Mesothelial cell of epicardium (in vitro differentiated cells): ENCODE measurements at regions not wholly inside any gene's neighbourhood (a gene's known extent, or its start where the extent isn't known, plus 50 kb on each side); places are given as distances from the start of the nearest gene placed in this dataset.

Experiments used
- DNase-seq, 2 experiments: peaks; one replicate each; pipeline ENCODE4 v3.0.0; 2021; ENCODE audit warnings: low spot score in 2 of 2; ENCODE audit not compliant: unreplicated experiment in 2 of 2
- H3K27ac Mint-ChIP-seq: 2 replicates; pipeline ENCODE4 v1.8.0; 2021; ENCODE audit warnings: mixed read lengths
- H3K27me3 Mint-ChIP-seq: 2 replicates; pipeline ENCODE4 v1.8.0; 2021; ENCODE audit warnings: low read depth, mixed read lengths
- H3K36me3 Mint-ChIP-seq: 2 replicates; pipeline ENCODE4 v1.8.0; 2021; ENCODE audit warnings: mixed read lengths
- H3K4me1 Mint-ChIP-seq: 2 replicates; pipeline ENCODE4 v1.8.0; 2021; ENCODE audit warnings: mixed read lengths
- H3K4me3 Mint-ChIP-seq: 2 replicates; pipeline ENCODE4 v1.8.0; 2021; ENCODE audit warnings: mild to moderate bottlenecking, moderate library complexity, mixed read lengths
- H3K9me3 Mint-ChIP-seq: 2 replicates; pipeline ENCODE4 v1.8.0; 2021; ENCODE audit warnings: mixed read lengths
- TF ChIP-seq, protein P1 (sequence below): fragments of 200-600 bp; sonication (generic); IDR thresholded peaks from one replicate; pipeline ENCODE4 v1.5.0; 2021; ENCODE audit warnings: antibody characterized with exemption; ENCODE audit not compliant: unreplicated experiment

DNA sequence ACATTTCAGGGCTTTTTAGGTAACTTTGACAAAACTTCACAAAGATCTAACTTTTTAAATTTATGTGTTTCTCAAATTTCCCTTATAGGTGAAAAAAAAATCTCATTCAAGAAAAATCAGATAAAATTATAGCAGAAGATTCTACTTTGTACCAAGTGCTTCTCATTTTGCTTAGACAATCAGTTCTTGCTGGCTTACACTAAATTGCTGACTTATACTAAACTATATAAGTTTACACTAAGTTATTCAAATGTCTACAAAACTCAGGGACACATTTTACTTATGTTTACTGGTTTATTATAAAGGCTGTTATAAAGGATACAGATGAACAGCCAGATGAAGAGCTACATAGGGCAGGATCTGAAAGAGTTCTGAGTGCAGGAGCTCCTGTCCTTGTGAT is 195.1 kb downstream of the ZPLD1 start:
- Mint-ChIP-seq H3K27me3 (no peaks in the 10 kb centered on the region), H3K36me3 (no peaks in the 10 kb centered on the region), H3K9me3 (peaks cover 16% of the 10 kb centered on the region), H3K4me1 (peaks cover 2% of the 10 kb centered on the region), H3K4me3 (no peak overlapping the region), H3K27ac (no peak overlapping the region)
- DNase-seq: no peak
- TF ChIP-seq, protein P1, sequence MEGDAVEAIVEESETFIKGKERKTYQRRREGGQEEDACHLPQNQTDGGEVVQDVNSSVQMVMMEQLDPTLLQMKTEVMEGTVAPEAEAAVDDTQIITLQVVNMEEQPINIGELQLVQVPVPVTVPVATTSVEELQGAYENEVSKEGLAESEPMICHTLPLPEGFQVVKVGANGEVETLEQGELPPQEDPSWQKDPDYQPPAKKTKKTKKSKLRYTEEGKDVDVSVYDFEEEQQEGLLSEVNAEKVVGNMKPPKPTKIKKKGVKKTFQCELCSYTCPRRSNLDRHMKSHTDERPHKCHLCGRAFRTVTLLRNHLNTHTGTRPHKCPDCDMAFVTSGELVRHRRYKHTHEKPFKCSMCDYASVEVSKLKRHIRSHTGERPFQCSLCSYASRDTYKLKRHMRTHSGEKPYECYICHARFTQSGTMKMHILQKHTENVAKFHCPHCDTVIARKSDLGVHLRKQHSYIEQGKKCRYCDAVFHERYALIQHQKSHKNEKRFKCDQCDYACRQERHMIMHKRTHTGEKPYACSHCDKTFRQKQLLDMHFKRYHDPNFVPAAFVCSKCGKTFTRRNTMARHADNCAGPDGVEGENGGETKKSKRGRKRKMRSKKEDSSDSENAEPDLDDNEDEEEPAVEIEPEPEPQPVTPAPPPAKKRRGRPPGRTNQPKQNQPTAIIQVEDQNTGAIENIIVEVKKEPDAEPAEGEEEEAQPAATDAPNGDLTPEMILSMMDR: no peak

DNA sequence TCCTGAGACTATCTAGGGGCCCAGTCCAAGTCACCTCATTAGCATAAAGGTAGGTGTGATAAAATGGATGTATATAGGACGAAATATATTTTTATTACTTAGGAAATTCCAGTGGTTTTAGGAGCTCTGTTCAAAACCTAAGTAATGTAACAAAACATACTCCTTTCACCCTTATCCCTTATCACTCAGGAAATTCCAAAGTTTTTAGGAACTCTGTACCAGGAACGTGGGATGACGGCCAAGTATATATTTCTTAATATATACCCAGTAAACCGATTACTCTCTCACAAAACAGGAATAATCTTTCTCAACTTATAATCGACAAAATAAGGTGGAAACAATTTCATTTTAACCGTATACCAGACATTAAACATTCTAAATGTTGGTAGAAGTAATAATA is 195.7 kb downstream of the ZPLD1 start:
- Mint-ChIP-seq H3K36me3 (no peaks in the 10 kb centered on the region), H3K4me1 (peaks cover 2% of the 10 kb centered on the region), H3K27me3 (no peaks in the 10 kb centered on the region), H3K9me3 (peaks cover 16% of the 10 kb centered on the region), H3K4me3 (no peak overlapping the region), H3K27ac (no peak overlapping the region)
- DNase-seq: no peak
- TF ChIP-seq, protein P1: no peak

DNA sequence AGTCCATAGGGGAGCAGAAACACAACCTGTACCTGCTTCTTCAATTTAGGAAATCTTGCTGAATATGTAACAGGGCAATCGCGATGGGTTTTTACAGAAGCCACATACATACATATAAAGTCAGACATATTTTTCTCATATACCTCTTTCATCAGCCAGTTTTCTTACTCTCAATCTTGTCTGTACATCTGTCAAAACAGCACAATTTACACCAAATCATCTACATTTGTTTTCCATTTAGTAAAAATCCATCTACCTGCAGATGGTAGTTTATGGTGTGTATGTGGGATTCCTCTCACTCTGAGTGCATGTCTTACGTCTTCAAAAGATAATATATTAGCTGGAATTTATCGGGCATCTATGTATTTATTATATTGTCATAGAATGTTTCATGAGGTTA is 208.7 kb downstream of the ZPLD1 start:
- no peak for DNase-seq
- no peak overlapping the region for H3K27ac Mint-ChIP-seq
- TF ChIP-seq, protein P1: no peak
- peaks cover 26% of the 10 kb centered on the region for H3K27me3 Mint-ChIP-seq
- peaks cover 4% of the 10 kb centered on the region for H3K4me1 Mint-ChIP-seq
- H3K9me3 Mint-ChIP-seq: peaks cover 9% of the 10 kb centered on the region
- peaks cover 2% of the 10 kb centered on the region for H3K36me3 Mint-ChIP-seq
- H3K4me3 Mint-ChIP-seq: no peak overlapping the region

DNA sequence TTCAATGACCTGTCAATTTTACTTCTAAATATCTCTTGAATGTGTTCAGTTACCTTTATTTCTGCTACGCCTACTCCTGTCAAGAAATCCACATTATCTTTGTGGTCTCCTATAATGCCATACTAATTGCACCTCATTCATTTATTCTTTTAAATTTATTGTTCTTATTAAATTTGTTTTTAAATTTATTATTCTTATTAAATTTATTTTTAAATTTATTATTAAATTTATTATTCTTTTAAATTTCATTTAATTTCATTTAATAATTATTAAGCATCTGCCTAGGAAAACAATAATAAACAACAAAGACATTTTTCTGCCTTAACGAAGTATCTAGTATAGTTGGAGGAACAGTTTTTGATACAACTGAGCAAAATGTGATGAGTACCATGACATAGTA is 211.7 kb downstream of the ZPLD1 start:
- Mint-ChIP-seq H3K27me3 (peaks cover 14% of the 10 kb centered on the region), H3K4me3 (no peak overlapping the region), H3K4me1 (peaks cover 10% of the 10 kb centered on the region), H3K36me3 (peaks cover 2% of the 10 kb centered on the region), H3K27ac (no peak overlapping the region), H3K9me3 (peaks cover 9% of the 10 kb centered on the region)
- TF ChIP-seq, protein P1: no peak
- no peak for DNase-seq

DNA sequence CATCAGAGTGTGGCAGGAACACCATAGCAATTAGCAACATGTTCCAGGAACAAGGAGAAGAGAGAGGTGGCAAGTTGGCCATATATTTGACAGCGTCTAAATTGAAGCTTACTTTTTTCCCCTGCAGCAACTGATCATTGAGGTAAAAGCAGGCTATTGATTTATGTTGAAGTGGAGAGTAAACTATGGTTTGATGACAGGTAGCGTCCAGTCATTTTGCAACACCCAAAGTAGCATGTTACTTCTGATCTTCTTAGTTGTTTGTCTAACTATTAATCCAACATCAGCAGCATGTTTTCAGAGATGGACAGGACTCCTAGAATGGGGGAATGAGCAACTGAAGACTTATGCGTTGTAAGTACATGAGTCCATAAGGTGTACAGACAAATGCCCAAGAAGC is 225.8 kb downstream of the ZPLD1 start:
- TF ChIP-seq, protein P1: no peak
- H3K4me1 Mint-ChIP-seq: no peaks in the 10 kb centered on the region

More for the DNA sequence above, 225.8 kb downstream of the ZPLD1 start:
- no peak overlapping the region for H3K4me3 Mint-ChIP-seq
- DNase-seq: no peak
- H3K27me3 Mint-ChIP-seq: peaks cover 24% of the 10 kb centered on the region
- no peaks in the 10 kb centered on the region for H3K36me3 Mint-ChIP-seq
- H3K9me3 Mint-ChIP-seq: no peaks in the 10 kb centered on the region
- H3K27ac Mint-ChIP-seq: no peak overlapping the region
